Tibial nerve (tissue), 4 donors: ENCODE measurements at regions not wholly inside any gene's neighbourhood (a gene's known extent, or its start where the extent isn't known, plus 50 kb on each side); places are given as distances from the start of the nearest gene placed in this dataset.

Experiments used
- EP300 ChIP-seq, 2 donors: sonication (generic); formaldehyde crosslinking; IDR thresholded peaks; one replicate each; pipeline ENCODE4 v1.6.1; 2017; ENCODE audit warnings: antibody characterized with exemption in 2 of 2, mild to moderate bottlenecking in 1 of 2
- POLR2A ChIP-seq, 2 donors: fragments of 450-650 bp; IDR thresholded peaks; one replicate each; pipeline ENCODE4 v1.6.1; 2017; ENCODE audit warnings: antibody characterized with exemption in 2 of 2, mild to moderate bottlenecking in 2 of 2, moderate library complexity in 2 of 2
- TF ChIP-seq, protein P1 (sequence below), 5 experiments: fragments of 200-600 bp in 3 of 5; fragments of 450-650 bp in 2 of 5; sonication (generic) in 3 of 5; IDR thresholded peaks; one replicate each; pipeline ENCODE4 v1.5.1; 2016 to 2019; ENCODE audit warnings: antibody characterized with exemption in 5 of 5, mild to moderate bottlenecking in 3 of 5, moderate library complexity in 2 of 5

GRCh38 chr7:52340067-52340466 is 695.4 kb upstream of the POM121L12 start:
- TF ChIP-seq, protein P1, sequence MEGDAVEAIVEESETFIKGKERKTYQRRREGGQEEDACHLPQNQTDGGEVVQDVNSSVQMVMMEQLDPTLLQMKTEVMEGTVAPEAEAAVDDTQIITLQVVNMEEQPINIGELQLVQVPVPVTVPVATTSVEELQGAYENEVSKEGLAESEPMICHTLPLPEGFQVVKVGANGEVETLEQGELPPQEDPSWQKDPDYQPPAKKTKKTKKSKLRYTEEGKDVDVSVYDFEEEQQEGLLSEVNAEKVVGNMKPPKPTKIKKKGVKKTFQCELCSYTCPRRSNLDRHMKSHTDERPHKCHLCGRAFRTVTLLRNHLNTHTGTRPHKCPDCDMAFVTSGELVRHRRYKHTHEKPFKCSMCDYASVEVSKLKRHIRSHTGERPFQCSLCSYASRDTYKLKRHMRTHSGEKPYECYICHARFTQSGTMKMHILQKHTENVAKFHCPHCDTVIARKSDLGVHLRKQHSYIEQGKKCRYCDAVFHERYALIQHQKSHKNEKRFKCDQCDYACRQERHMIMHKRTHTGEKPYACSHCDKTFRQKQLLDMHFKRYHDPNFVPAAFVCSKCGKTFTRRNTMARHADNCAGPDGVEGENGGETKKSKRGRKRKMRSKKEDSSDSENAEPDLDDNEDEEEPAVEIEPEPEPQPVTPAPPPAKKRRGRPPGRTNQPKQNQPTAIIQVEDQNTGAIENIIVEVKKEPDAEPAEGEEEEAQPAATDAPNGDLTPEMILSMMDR (IDR thresholded peaks at IDR 0.05) = no peak
- TF ChIP-seq EP300 (IDR thresholded peaks at IDR 0.05) = no peak
- no peak for TF ChIP-seq POLR2A (IDR thresholded peaks at IDR 0.05)
